Caco-2 (cell line): ENCODE measurements at regions not wholly inside any gene's neighbourhood (a gene's known extent, or its start where the extent isn't known, plus 50 kb on each side); places are given as distances from the start of the nearest gene placed in this dataset.

ENCODE experiments used
- BruUV-seq: library from RNA; stranded (reverse); fragments of 400-500 nt; replicated peaks from 2 replicates; lab custom pipeline; 2021; lab: Mats Ljungman, UMichigan
- CTCF ChIA-PET: fragments of 300-600 bp; sonication (Branson Sonifier 250); formaldehyde crosslinking; loops from one replicate; lab custom pipeline; 2022; ENCODE audit warnings: antibody characterized with exemption; lab: Charles Lee
- POLR2A ChIA-PET: fragments of 300-600 bp; sonication (Branson Sonifier 250); formaldehyde crosslinking; loops from one replicate; lab custom pipeline; 2022; ENCODE audit warnings: antibody characterized with exemption; lab: Charles Lee
- DNase-seq, 2 experiments: peaks; one replicate each; pipeline versions ENCODE4 v3.0.0 to v3.0.0-alpha.2; 2020 to 2022
- H3K27me3 ChIP-seq: replicated peaks from 2 replicates; pipeline ENCODE4 v1.6.0; 2011; ENCODE audit warnings: low read length; ENCODE audit not compliant: control insufficient read depth, insufficient read depth
- H3K36me3 ChIP-seq: 2 replicates; pipeline ENCODE4 v1.5.1; 2011; ENCODE audit warnings: low read length; ENCODE audit not compliant: control insufficient read depth, insufficient read depth
- H3K4me1 ChIP-seq: fragments of 250-450 bp; sonication (Bioruptor Pico); 2 replicates; pipeline ENCODE4 v1.5.1; 2020; ENCODE audit warnings: mild to moderate bottlenecking
- H3K4me3 ChIP-seq: 2 replicates; pipeline ENCODE4 v1.5.1; 2011; ENCODE audit warnings: low read depth, mild to moderate bottlenecking, control low read depth, low read length
- H3K9me3 ChIP-seq: fragments of 250-450 bp; sonication (Bioruptor Pico); 2 replicates; pipeline ENCODE4 v1.5.1; 2020; ENCODE audit warnings: mild to moderate bottlenecking, moderate library complexity
- H3K27ac Mint-ChIP-seq: one replicate; pipeline ENCODE4 v1.8.0; 2022; ENCODE audit warnings: mixed read lengths; ENCODE audit not compliant: unreplicated experiment
- H3K27me3 Mint-ChIP-seq: one replicate; pipeline ENCODE4 v1.8.0; 2022; ENCODE audit warnings: mixed read lengths; ENCODE audit not compliant: insufficient read depth, unreplicated experiment
- H3K36me3 Mint-ChIP-seq: one replicate; pipeline ENCODE4 v1.8.0; 2022; ENCODE audit warnings: mild to moderate bottlenecking, mixed read lengths; ENCODE audit not compliant: insufficient read depth, unreplicated experiment
- H3K4me1 Mint-ChIP-seq: one replicate; pipeline ENCODE4 v1.8.0; 2022; ENCODE audit warnings: low read depth, mixed read lengths; ENCODE audit not compliant: unreplicated experiment
- H3K4me3 Mint-ChIP-seq: one replicate; pipeline ENCODE4 v1.8.0; 2022; ENCODE audit warnings: mild to moderate bottlenecking, moderate library complexity, mixed read lengths; ENCODE audit not compliant: unreplicated experiment
- H3K9me3 Mint-ChIP-seq: one replicate; pipeline ENCODE4 v1.8.0; 2022; ENCODE audit warnings: mixed read lengths; ENCODE audit not compliant: unreplicated experiment
- CTCF ChIP-seq, 2 experiments: fragments of 200-600 bp in 1 of 2; IDR thresholded peaks; 1 replicate in 1 of 2; 2 replicates in 1 of 2; pipeline versions ENCODE4 v1.5.1 to v1.8.0; 2011 to 2022; ENCODE audit warnings: antibody characterized with exemption in 1 of 2, control low read depth in 1 of 2, inconsistent platforms in 1 of 2, low read depth in 1 of 2, low read length in 1 of 2, mild to moderate bottlenecking in 1 of 2, moderate library complexity in 1 of 2; ENCODE audit not compliant: insufficient read depth in 1 of 2, severe bottlenecking in 1 of 2, unreplicated experiment in 1 of 2
- intact Hi-C: fragments of 100-400 bp; cut with micrococcal nuclease; formaldehyde crosslinking; loops from one replicate; pipeline ENCODE4 v1.10.0; 2022; ENCODE audit not compliant: unreplicated experiment

GRCh38 chr10:61163403-61163802 is 219.4 kb upstream of the RHOBTB1 start:
- no peaks in the 10 kb centered on the region; the same call in 1 of the 2 replicates for H3K9me3 ChIP-seq
- H3K4me1 ChIP-seq, result no peaks in the 10 kb centered on the region
- no peak overlapping the region for H3K4me3 Mint-ChIP-seq
- no peak overlapping the region for H3K4me3 ChIP-seq
- H3K4me1 Mint-ChIP-seq, result no peaks in the 10 kb centered on the region
- no peaks in the 10 kb centered on the region for H3K36me3 Mint-ChIP-seq
- no peak for DNase-seq
- no peaks in the 10 kb centered on the region for H3K36me3 ChIP-seq
- intact Hi-C loops, result no loop called here
- CTCF ChIA-PET, result no interaction called here
- peaks cover 11% of the 10 kb centered on the region for H3K9me3 Mint-ChIP-seq
- H3K27me3 Mint-ChIP-seq, result peaks cover 8% of the 10 kb centered on the region
- no peak for TF ChIP-seq CTCF (IDR thresholded peaks at IDR 0.05; ENCODE audit: insufficient read depth in 1 of 2, low read depth in 1 of 2, low read length in 1 of 2, severe bottlenecking in 1 of 2, unreplicated experiment in 1 of 2)
- POLR2A ChIA-PET, result no interaction called here
- BruUV-seq, result no TSS peak
- no peak overlapping the region for H3K27ac Mint-ChIP-seq
- H3K27me3 ChIP-seq, result no peaks in the 10 kb centered on the region

DNA sequence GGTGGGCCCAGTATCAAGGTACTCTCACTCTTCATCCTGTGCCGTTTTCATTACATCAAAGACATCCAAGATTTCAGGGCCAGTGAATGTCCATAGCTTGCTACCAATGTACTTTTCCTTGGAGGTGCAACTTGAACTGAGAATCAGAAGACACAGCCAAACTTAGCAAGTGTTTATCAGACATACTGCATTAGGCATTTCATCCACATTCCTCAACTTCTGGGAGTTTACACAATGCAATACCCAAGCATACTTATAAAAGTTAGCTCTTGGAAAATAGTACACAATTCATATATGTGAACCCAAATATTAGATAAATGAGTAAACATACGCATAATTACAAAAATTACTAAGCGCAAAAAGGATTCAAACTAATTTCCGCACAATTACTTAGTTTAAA is 216.3 kb upstream of the RHOBTB1 start:
- ChIA-PET POLR2A (no interaction called here), CTCF (no interaction called here)
- Mint-ChIP-seq H3K36me3 (no peaks in the 10 kb centered on the region), H3K27ac (no peak overlapping the region), H3K4me1 (no peaks in the 10 kb centered on the region), H3K27me3 (peaks cover 6% of the 10 kb centered on the region), H3K4me3 (no peak overlapping the region), H3K9me3 (no peaks in the 10 kb centered on the region)
- Histone ChIP-seq H3K27me3 (no peaks in the 10 kb centered on the region), H3K4me3 (no peak overlapping the region), H3K36me3 (no peaks in the 10 kb centered on the region), H3K9me3 (no peaks in the 10 kb centered on the region), H3K4me1 (no peaks in the 10 kb centered on the region)
- no peak for DNase-seq
- BruUV-seq, result no TSS peak
- intact Hi-C loops, result no loop called here
- no peak for TF ChIP-seq CTCF (IDR thresholded peaks at IDR 0.05; ENCODE audit: insufficient read depth in 1 of 2, low read depth in 1 of 2, low read length in 1 of 2, severe bottlenecking in 1 of 2, unreplicated experiment in 1 of 2)

- CTCF ChIA-PET, result no interaction called here
Observed at GRCh38 chr10:61159253-61159652, 215.3 kb upstream of the RHOBTB1 start.

More at GRCh38 chr10:61159253-61159652, 215.3 kb upstream of the RHOBTB1 start:
- Histone ChIP-seq H3K4me3 (no peak overlapping the region), H3K4me1 (no peaks in the 10 kb centered on the region), H3K36me3 (no peaks in the 10 kb centered on the region), H3K27me3 (no peaks in the 10 kb centered on the region), H3K9me3 (no peaks in the 10 kb centered on the region)
- peaks cover 9% of the 10 kb centered on the region for H3K27me3 Mint-ChIP-seq
- no peak overlapping the region for H3K27ac Mint-ChIP-seq
- intact Hi-C loops, result no loop called here
- no peak for DNase-seq
- TF ChIP-seq CTCF (IDR thresholded peaks at IDR 0.05; ENCODE audit: insufficient read depth in 1 of 2, low read depth in 1 of 2, low read length in 1 of 2, severe bottlenecking in 1 of 2, unreplicated experiment in 1 of 2), result no peak
- BruUV-seq, result no TSS peak
- no peak overlapping the region for H3K4me3 Mint-ChIP-seq
- H3K9me3 Mint-ChIP-seq, result no peaks in the 10 kb centered on the region
- no peaks in the 10 kb centered on the region for H3K36me3 Mint-ChIP-seq
- POLR2A ChIA-PET, result no interaction called here
- no peaks in the 10 kb centered on the region for H3K4me1 Mint-ChIP-seq
